ENCODE measurements at regions not wholly inside any gene's neighbourhood (a gene's known extent, or its start where the extent isn't known, plus 50 kb on each side); places are given as distances from the start of the nearest gene placed in this dataset.

- peak; percentile 75 for DNase-seq (ENCODE audit: low read depth)
Measured at GRCh38 chr10:7027913-7028808, 382.7 kb downstream of the SFMBT2 start.

- no peak for DNase-seq (ENCODE audit: low read depth)
Measured at GRCh38 chr10:7027237-7027912, 383.5 kb downstream of the SFMBT2 start.

GRCh38 chr10:7026818-7027217 lies 384.0 kb downstream of the SFMBT2 start:
- DNase-seq (ENCODE audit: low read depth), result no peak

- DNase-seq (ENCODE audit: low read depth), result no peak
Measured at GRCh38 chr10:7025296-7025695, 385.5 kb downstream of the SFMBT2 start.

- no peak for DNase-seq (ENCODE audit: low read depth)
Measured at GRCh38 chr10:7015457-7015856, 395.4 kb downstream of the SFMBT2 start.

GRCh38 chr10:7014721-7015120 lies 396.1 kb downstream of the SFMBT2 start:
- DNase-seq (ENCODE audit: low read depth), result no peak

- DNase-seq (ENCODE audit: low read depth), result no peak
Measured at GRCh38 chr10:7011994-7012393, 398.8 kb downstream of the SFMBT2 start.

- DNase-seq (ENCODE audit: low read depth), result no peak
Measured at GRCh38 chr10:7008645-7009044, 402.2 kb downstream of the SFMBT2 start.

- DNase-seq (ENCODE audit: low read depth), result no peak
Measured at GRCh38 chr10:7007600-7008190, 403.1 kb downstream of the SFMBT2 start.

- no peak for DNase-seq (ENCODE audit: low read depth)
Measured at GRCh38 chr10:7006566-7006965, 404.3 kb downstream of the SFMBT2 start.

- DNase-seq (ENCODE audit: low read depth), result no peak
Measured at GRCh38 chr10:7003831-7004395, 406.9 kb downstream of the SFMBT2 start.

- no peak for DNase-seq (ENCODE audit: low read depth)
Measured at GRCh38 chr10:7000061-7000460, 410.8 kb downstream of the SFMBT2 start.

- no peak for DNase-seq (ENCODE audit: low read depth)
Measured at GRCh38 chr10:6999232-6999925, 411.5 kb downstream of the SFMBT2 start.

GRCh38 chr10:6997509-6997908 lies 413.3 kb downstream of the SFMBT2 start:
- no peak for DNase-seq (ENCODE audit: low read depth)

GRCh38 chr10:6996431-6996830 lies 414.4 kb downstream of the SFMBT2 start:
- DNase-seq (ENCODE audit: low read depth), result no peak

- DNase-seq (ENCODE audit: low read depth), result peak; percentile 62
Measured at GRCh38 chr10:6995831-6996230, 415.0 kb downstream of the SFMBT2 start.

- no peak for DNase-seq (ENCODE audit: low read depth)
Measured at GRCh38 chr10:6995341-6995740, 415.3 kb upstream of the PRKCQ start.

GRCh38 chr10:6990891-6991290 lies 410.8 kb upstream of the PRKCQ start:
- no peak for DNase-seq (ENCODE audit: low read depth)

- DNase-seq (ENCODE audit: low read depth), result peak; percentile 13
Measured at GRCh38 chr10:6988654-6989053, 408.6 kb upstream of the PRKCQ start.

- DNase-seq (ENCODE audit: low read depth), result no peak
Measured at GRCh38 chr10:6987536-6987945, 407.5 kb upstream of the PRKCQ start.

- no peak for DNase-seq (ENCODE audit: low read depth)
Measured at GRCh38 chr10:6986927-6987326, 406.9 kb upstream of the PRKCQ start.

All from HT1080 (cell line).